ENCODE measurements at regions not wholly inside any gene's neighbourhood (a gene's known extent, or its start where the extent isn't known, plus 50 kb on each side); places are given as distances from the start of the nearest gene placed in this dataset.

GRCh38 chr4:121485190-121485804 lies 104.5 kb upstream of the QRFPR start:
- DNase-seq = no peak
- no peaks in the 10 kb centered on the region for H3K4me1 Mint-ChIP-seq
- no peaks in the 10 kb centered on the region for H3K36me3 Mint-ChIP-seq (ENCODE audit: low read depth)
- H3K27ac Mint-ChIP-seq = no peak overlapping the region
- ChIA-PET POLR2A (interaction anchor here (1.3 kb wide), 1 partner anchor 211 kb away, joined by 4 read pairs; the partner anchor contains the start of gene ANXA5), CTCF (interaction anchor here (1.0 to 2.5 kb wide), 5 partner anchors 10 to 251 kb away, joined by 3 to 10 read pairs (median 7); no protein-coding TSS in a partner anchor)
- no peak overlapping the region for H3K4me3 Mint-ChIP-seq
- H3K27me3 Mint-ChIP-seq = peaks cover 32% of the 10 kb centered on the region
- no peaks in the 10 kb centered on the region for H3K9me3 Mint-ChIP-seq

- peaks cover 30% of the 10 kb centered on the region for H3K27me3 Mint-ChIP-seq
- no peaks in the 10 kb centered on the region for H3K36me3 Mint-ChIP-seq (ENCODE audit: low read depth)
- H3K4me1 Mint-ChIP-seq = no peaks in the 10 kb centered on the region
- H3K9me3 Mint-ChIP-seq = no peaks in the 10 kb centered on the region
- H3K4me3 Mint-ChIP-seq = no peak overlapping the region
- CTCF ChIA-PET = interaction anchor here (0.7 to 2.5 kb wide), 6 partner anchors 9 to 252 kb away, joined by 3 to 10 read pairs (median 7); no protein-coding TSS in a partner anchor
- DNase-seq = no peak
- H3K27ac Mint-ChIP-seq = no peak overlapping the region
- POLR2A ChIA-PET = interaction anchor here (1.3 kb wide), 1 partner anchor 212 kb away, joined by 4 read pairs; the partner anchor contains the start of gene ANXA5
These were observed 103.8 kb upstream of the QRFPR start for GRCh38 chr4:121484633-121485032.

GRCh38 chr4:121479808-121480207 lies 99.0 kb upstream of the QRFPR start:
- CTCF ChIA-PET = interaction anchor here (1.4 kb wide), 1 partner anchor 18 kb away, joined by 3 read pairs; no protein-coding TSS in a partner anchor
- peaks cover 28% of the 10 kb centered on the region for H3K27me3 Mint-ChIP-seq

GRCh38 chr4:121477480-121477879 lies 96.7 kb upstream of the QRFPR start:
- no peaks in the 10 kb centered on the region for H3K9me3 Mint-ChIP-seq
- no peaks in the 10 kb centered on the region for H3K36me3 Mint-ChIP-seq (ENCODE audit: low read depth)
- ChIA-PET CTCF (no interaction called here), POLR2A (no interaction called here)
- DNase-seq = no peak
- peaks cover 3% of the 10 kb centered on the region for H3K4me1 Mint-ChIP-seq
- peaks cover 10% of the 10 kb centered on the region for H3K27me3 Mint-ChIP-seq
- no peak overlapping the region for H3K4me3 Mint-ChIP-seq
- H3K27ac Mint-ChIP-seq = no peak overlapping the region

More at GRCh38 chr4:121479808-121480207, 99.0 kb upstream of the QRFPR start:
- Mint-ChIP-seq H3K36me3 (ENCODE audit: low read depth) (no peaks in the 10 kb centered on the region), H3K4me3 (no peak overlapping the region), H3K4me1 (no peaks in the 10 kb centered on the region), H3K27ac (no peak overlapping the region), H3K9me3 (no peaks in the 10 kb centered on the region)
- DNase-seq = no peak
- POLR2A ChIA-PET = no interaction called here

GRCh38 chr4:121477079-121477478 lies 96.3 kb upstream of the QRFPR start:
- peaks cover 3% of the 10 kb centered on the region for H3K4me1 Mint-ChIP-seq
- H3K27me3 Mint-ChIP-seq = peaks cover 8% of the 10 kb centered on the region
- ChIA-PET POLR2A (no interaction called here), CTCF (no interaction called here)
- H3K4me3 Mint-ChIP-seq = no peak overlapping the region
- no peak overlapping the region for H3K27ac Mint-ChIP-seq
- no peaks in the 10 kb centered on the region for H3K9me3 Mint-ChIP-seq
- DNase-seq = no peak
- H3K36me3 Mint-ChIP-seq (ENCODE audit: low read depth) = no peaks in the 10 kb centered on the region

- no peak for DNase-seq
- Mint-ChIP-seq H3K4me1 (peaks cover 3% of the 10 kb centered on the region), H3K27ac (no peak overlapping the region), H3K9me3 (no peaks in the 10 kb centered on the region), H3K4me3 (no peak overlapping the region), H3K27me3 (peaks cover 12% of the 10 kb centered on the region), H3K36me3 (ENCODE audit: low read depth) (no peaks in the 10 kb centered on the region)
- ChIA-PET POLR2A (no interaction called here), CTCF (interaction anchor here (1.1 to 1.4 kb wide), 3 partner anchors 10 to 263 kb away, joined by 3 to 10 read pairs (median 5); no protein-coding TSS in a partner anchor)
These were observed 92.3 kb upstream of the QRFPR start for GRCh38 chr4:121472937-121473721.

- no peaks in the 10 kb centered on the region for H3K36me3 Mint-ChIP-seq (ENCODE audit: low read depth)
- H3K4me1 Mint-ChIP-seq = peaks cover 2% of the 10 kb centered on the region
- peaks cover 2% of the 10 kb centered on the region for H3K9me3 Mint-ChIP-seq
- H3K27ac Mint-ChIP-seq = no peak overlapping the region
- ChIA-PET CTCF (no interaction called here), POLR2A (no interaction called here)
- H3K27me3 Mint-ChIP-seq = peaks cover 41% of the 10 kb centered on the region
- H3K4me3 Mint-ChIP-seq = no peak overlapping the region
- DNase-seq = no peak
These were observed 84.0 kb upstream of the QRFPR start for GRCh38 chr4:121464854-121465253.

- peak; percentile 40 for DNase-seq
These were observed 81.9 kb upstream of the QRFPR start for GRCh38 chr4:121462660-121463261.

GRCh38 chr4:121459026-121459425 lies 78.2 kb upstream of the QRFPR start:
- no peaks in the 10 kb centered on the region for H3K36me3 Mint-ChIP-seq (ENCODE audit: low read depth)
- H3K9me3 Mint-ChIP-seq = no peaks in the 10 kb centered on the region
- H3K27ac Mint-ChIP-seq = no peak overlapping the region
- H3K4me1 Mint-ChIP-seq = peaks cover 2% of the 10 kb centered on the region
- no peak for DNase-seq
- no peak overlapping the region for H3K4me3 Mint-ChIP-seq
- CTCF ChIA-PET = interaction anchor here (0.7 kb wide), 1 partner anchor 1118 kb away, joined by 3 read pairs; no protein-coding TSS in a partner anchor
- H3K27me3 Mint-ChIP-seq = peaks cover 43% of the 10 kb centered on the region
- POLR2A ChIA-PET = no interaction called here

More at GRCh38 chr4:121462660-121463261, 81.9 kb upstream of the QRFPR start:
- Mint-ChIP-seq H3K9me3 (peaks cover 2% of the 10 kb centered on the region), H3K36me3 (ENCODE audit: low read depth) (no peaks in the 10 kb centered on the region), H3K27ac (no peak overlapping the region), H3K27me3 (peaks cover 44% of the 10 kb centered on the region), H3K4me3 (no peak overlapping the region), H3K4me1 (peaks cover 2% of the 10 kb centered on the region)
- CTCF ChIA-PET = interaction anchor here (0.7 to 2.2 kb wide), 20 partner anchors 10 to 1115 kb away, joined by 3 to 31 read pairs (median 4); partner anchors contain the start of gene ANXA5
- POLR2A ChIA-PET = no interaction called here

GRCh38 chr4:121457278-121457875 lies 76.6 kb upstream of the QRFPR start:
- POLR2A ChIA-PET = no interaction called here
- no peak overlapping the region for H3K4me3 Mint-ChIP-seq
- CTCF ChIA-PET = no interaction called here
- H3K27me3 Mint-ChIP-seq = peaks cover 48% of the 10 kb centered on the region
- no peak overlapping the region for H3K27ac Mint-ChIP-seq
- no peak for DNase-seq
- H3K36me3 Mint-ChIP-seq (ENCODE audit: low read depth) = no peaks in the 10 kb centered on the region
- H3K9me3 Mint-ChIP-seq = no peaks in the 10 kb centered on the region
- no peaks in the 10 kb centered on the region for H3K4me1 Mint-ChIP-seq

- POLR2A ChIA-PET = no interaction called here
- H3K4me3 Mint-ChIP-seq = no peak overlapping the region
These were observed 74.5 kb upstream of the QRFPR start for GRCh38 chr4:121455285-121455684.

GRCh38 chr4:121454251-121454979 lies 73.6 kb upstream of the QRFPR start:
- H3K4me1 Mint-ChIP-seq = no peaks in the 10 kb centered on the region
- ChIA-PET CTCF (interaction anchor here (4.1 kb wide), 1 partner anchor 8 kb away, joined by 18 read pairs; no protein-coding TSS in a partner anchor), POLR2A (no interaction called here)
- H3K9me3 Mint-ChIP-seq = no peaks in the 10 kb centered on the region
- no peak for DNase-seq
- peaks cover 47% of the 10 kb centered on the region for H3K27me3 Mint-ChIP-seq
- H3K27ac Mint-ChIP-seq = no peak overlapping the region
- no peaks in the 10 kb centered on the region for H3K36me3 Mint-ChIP-seq (ENCODE audit: low read depth)
- no peak overlapping the region for H3K4me3 Mint-ChIP-seq

More at GRCh38 chr4:121455285-121455684, 74.5 kb upstream of the QRFPR start:
- Mint-ChIP-seq H3K27ac (no peak overlapping the region), H3K9me3 (no peaks in the 10 kb centered on the region), H3K4me1 (no peaks in the 10 kb centered on the region), H3K36me3 (ENCODE audit: low read depth) (no peaks in the 10 kb centered on the region), H3K27me3 (peaks cover 47% of the 10 kb centered on the region)
- DNase-seq = no peak
- CTCF ChIA-PET = interaction anchor here (4.1 kb wide), 1 partner anchor 7 kb away, joined by 18 read pairs; no protein-coding TSS in a partner anchor

Measured in activated CD4-positive, alpha-beta memory T cell treated with anti-CD3 and anti-CD28 coated beads, Interleukin-2, amount 10 ng/mL, durations not matched to agents 7 days and 5 days (primary cell).